CD4-positive, alpha-beta T cell treated with Interferon gamma for 1 hour (primary cell): ENCODE measurements at regions not wholly inside any gene's neighbourhood (a gene's known extent, or its start where the extent isn't known, plus 50 kb on each side); places are given as distances from the start of the nearest gene placed in this dataset.

Experiments used
- DNase-seq: peaks from one replicate; pipeline ENCODE4 v3.0.0-alpha.2; 2020

- DNase-seq = no peak
Observed at GRCh38 chr12:124167141-124167540, 127.8 kb upstream of the RFLNA start.

- DNase-seq = no peak
Observed at GRCh38 chr12:124168016-124168786, 126.7 kb upstream of the RFLNA start.

GRCh38 chr12:124169577-124170284 lies 125.2 kb upstream of the RFLNA start:
- DNase-seq = no peak

- no peak for DNase-seq
Observed at GRCh38 chr12:124170760-124171159, 124.1 kb upstream of the RFLNA start.

- DNase-seq = peak; percentile 43
Observed at GRCh38 chr12:124171231-124171979, 123.5 kb upstream of the RFLNA start.

- no peak for DNase-seq
Observed at GRCh38 chr12:124172636-124173035, 122.3 kb upstream of the RFLNA start.

GRCh38 chr12:124173692-124174091 lies 121.2 kb upstream of the RFLNA start:
- no peak for DNase-seq

- DNase-seq = no peak
Observed at GRCh38 chr12:124174451-124175348, 120.2 kb upstream of the RFLNA start.

- no peak for DNase-seq
Observed at GRCh38 chr12:124175704-124176103, 119.2 kb upstream of the RFLNA start.

- no peak for DNase-seq
Observed at GRCh38 chr12:124177276-124177950, 117.5 kb upstream of the RFLNA start.

- no peak for DNase-seq
Observed at GRCh38 chr12:124177951-124178316, 117.0 kb upstream of the RFLNA start.

GRCh38 chr12:124179936-124180607 lies 114.8 kb upstream of the RFLNA start:
- no peak for DNase-seq

- DNase-seq = no peak
Observed at GRCh38 chr12:124183172-124183571, 111.7 kb upstream of the RFLNA start.

GRCh38 chr12:124184456-124184855 lies 110.4 kb upstream of the RFLNA start:
- DNase-seq = no peak

GRCh38 chr12:124185971-124186686 lies 108.8 kb upstream of the RFLNA start:
- no peak for DNase-seq

GRCh38 chr12:124188084-124188483 lies 106.8 kb upstream of the RFLNA start:
- no peak for DNase-seq

GRCh38 chr12:124188561-124189405 lies 106.1 kb upstream of the RFLNA start:
- DNase-seq = no peak

GRCh38 chr12:124190312-124191023 lies 104.4 kb upstream of the RFLNA start:
- no peak for DNase-seq

- no peak for DNase-seq
Observed at GRCh38 chr12:124191024-124191359, 103.9 kb upstream of the RFLNA start.
